Breast epithelium (tissue), 4 donors: ENCODE measurements at regions not wholly inside any gene's neighbourhood (a gene's known extent, or its start where the extent isn't known, plus 50 kb on each side); places are given as distances from the start of the nearest gene placed in this dataset.

ENCODE experiments used
- DNase-seq, 2 donors: peaks; one replicate each; pipeline ENCODE4 v3.0.0-alpha.2; 2019; ENCODE audit warnings: low spot score in 2 of 2
- H3K27ac ChIP-seq, 2 donors: fragments of 200-600 bp; sonication (generic) in 1 of 2; one replicate each; pipeline ENCODE4 v1.5.1; 2016 to 2019; ENCODE audit warnings: mild to moderate bottlenecking in 1 of 2
- H3K27me3 ChIP-seq, 2 donors: fragments of 200-600 bp; sonication (generic) in 1 of 2; one replicate each; pipeline versions ENCODE4 v1.5.1 to v1.6.0; 2017 to 2019; ENCODE audit warnings: control low read depth in 1 of 2, mild to moderate bottlenecking in 1 of 2
- H3K36me3 ChIP-seq: fragments of 200-600 bp; one replicate; pipeline ENCODE4 v1.5.1; 2019
- H3K4me1 ChIP-seq, 2 donors: fragments of 200-600 bp; sonication (generic); one replicate each; pipeline ENCODE4 v1.5.1; 2016 to 2019; ENCODE audit warnings: control low read depth in 1 of 2
- H3K4me3 ChIP-seq, 3 donors: fragments of 200-600 bp; sonication (generic); 1 replicate in 2 of 3; 2 replicates in 1 of 3; pipeline ENCODE4 v1.5.1; 2016 to 2019; ENCODE audit warnings: mild to moderate bottlenecking in 3 of 3, moderate library complexity in 2 of 3
- H3K9me3 ChIP-seq, 2 donors: fragments of 200-600 bp; sonication (generic) in 1 of 2; one replicate each; pipeline ENCODE4 v1.5.1; 2016 to 2019; ENCODE audit warnings: control low read depth in 1 of 2
- POLR2A ChIP-seq: fragments of 450-650 bp; IDR thresholded peaks from one replicate; pipeline ENCODE4 v1.6.1; 2016; ENCODE audit warnings: antibody characterized with exemption, mild to moderate bottlenecking, moderate library complexity
- POLR2AphosphoS5 ChIP-seq, 3 donors: sonication (generic); formaldehyde crosslinking; IDR thresholded peaks; one replicate each; pipeline ENCODE4 v1.6.1; 2017; ENCODE audit warnings: antibody characterized with exemption in 3 of 3
- intact Hi-C: fragments of 100-400 bp; cut with DNase I; formaldehyde crosslinking; loops from one replicate; pipeline ENCODE4 v1.15.1; 2023; ENCODE audit warnings: low total_unique reads
- TF ChIP-seq, protein P1 (sequence below), 3 donors: fragments of 450-650 bp; IDR thresholded peaks; one replicate each; pipeline ENCODE4 v1.5.1; 2016 to 2017; ENCODE audit warnings: antibody characterized with exemption in 3 of 3, mild to moderate bottlenecking in 3 of 3, moderate library complexity in 3 of 3

- H3K4me1 ChIP-seq: no peaks in the 10 kb centered on the region
- H3K9me3 ChIP-seq: no peaks in the 10 kb centered on the region
- no peak overlapping the region for H3K4me3 ChIP-seq
- H3K36me3 ChIP-seq: no peaks in the 10 kb centered on the region
- no peaks in the 10 kb centered on the region for H3K27me3 ChIP-seq
- H3K27ac ChIP-seq: no peak overlapping the region
- no peak for DNase-seq
- intact Hi-C loops: no loop called here
- TF ChIP-seq POLR2A: no peak
- no peak for TF ChIP-seq POLR2AphosphoS5 (IDR thresholded peaks at IDR 0.05)
- TF ChIP-seq, protein P1, sequence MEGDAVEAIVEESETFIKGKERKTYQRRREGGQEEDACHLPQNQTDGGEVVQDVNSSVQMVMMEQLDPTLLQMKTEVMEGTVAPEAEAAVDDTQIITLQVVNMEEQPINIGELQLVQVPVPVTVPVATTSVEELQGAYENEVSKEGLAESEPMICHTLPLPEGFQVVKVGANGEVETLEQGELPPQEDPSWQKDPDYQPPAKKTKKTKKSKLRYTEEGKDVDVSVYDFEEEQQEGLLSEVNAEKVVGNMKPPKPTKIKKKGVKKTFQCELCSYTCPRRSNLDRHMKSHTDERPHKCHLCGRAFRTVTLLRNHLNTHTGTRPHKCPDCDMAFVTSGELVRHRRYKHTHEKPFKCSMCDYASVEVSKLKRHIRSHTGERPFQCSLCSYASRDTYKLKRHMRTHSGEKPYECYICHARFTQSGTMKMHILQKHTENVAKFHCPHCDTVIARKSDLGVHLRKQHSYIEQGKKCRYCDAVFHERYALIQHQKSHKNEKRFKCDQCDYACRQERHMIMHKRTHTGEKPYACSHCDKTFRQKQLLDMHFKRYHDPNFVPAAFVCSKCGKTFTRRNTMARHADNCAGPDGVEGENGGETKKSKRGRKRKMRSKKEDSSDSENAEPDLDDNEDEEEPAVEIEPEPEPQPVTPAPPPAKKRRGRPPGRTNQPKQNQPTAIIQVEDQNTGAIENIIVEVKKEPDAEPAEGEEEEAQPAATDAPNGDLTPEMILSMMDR (IDR thresholded peaks at IDR 0.05): no peak
Observed at GRCh38 chr6:159461998-159462397, 231.0 kb downstream of the SOD2 start.

GRCh38 chr6:159461266-159461665 is 231.8 kb downstream of the SOD2 start:
- H3K27ac ChIP-seq: peak overlapping the region; percentile 23 to 43
- intact Hi-C loops: no loop called here
- no peaks in the 10 kb centered on the region for H3K4me1 ChIP-seq
- H3K9me3 ChIP-seq: no peaks in the 10 kb centered on the region
- H3K27me3 ChIP-seq: no peaks in the 10 kb centered on the region
- no peak overlapping the region for H3K4me3 ChIP-seq
- no peaks in the 10 kb centered on the region for H3K36me3 ChIP-seq
- peak in 1 of 2 donors; percentile 24 for DNase-seq
- TF ChIP-seq, protein P1 (IDR thresholded peaks at IDR 0.05): no peak
- no peak for TF ChIP-seq POLR2A
- TF ChIP-seq POLR2AphosphoS5 (IDR thresholded peaks at IDR 0.05): no peak

- TF ChIP-seq POLR2A: no peak
- no peak for TF ChIP-seq POLR2AphosphoS5 (IDR thresholded peaks at IDR 0.05)
- TF ChIP-seq, protein P1 (IDR thresholded peaks at IDR 0.05): no peak
- intact Hi-C loops: no loop called here
- no peaks in the 10 kb centered on the region for H3K4me1 ChIP-seq
- no peak for DNase-seq
- H3K27me3 ChIP-seq: no peaks in the 10 kb centered on the region
- no peaks in the 10 kb centered on the region for H3K36me3 ChIP-seq
- no peak overlapping the region for H3K4me3 ChIP-seq
- H3K27ac ChIP-seq: peak overlapping the region in 1 of 2 donors; percentile 43
- H3K9me3 ChIP-seq: no peaks in the 10 kb centered on the region
Observed at GRCh38 chr6:159460476-159460875, 232.6 kb downstream of the SOD2 start.

GRCh38 chr6:159456349-159456748 is 236.7 kb downstream of the SOD2 start:
- intact Hi-C loops: no loop called here
- Histone ChIP-seq H3K4me3 (no peak overlapping the region), H3K36me3 (no peaks in the 10 kb centered on the region), H3K9me3 (no peaks in the 10 kb centered on the region), H3K4me1 (no peaks in the 10 kb centered on the region), H3K27me3 (no peaks in the 10 kb centered on the region), H3K27ac (no peak overlapping the region)
- DNase-seq: no peak
- TF ChIP-seq POLR2A: no peak
- TF ChIP-seq POLR2AphosphoS5 (IDR thresholded peaks at IDR 0.05): no peak
- TF ChIP-seq, protein P1 (IDR thresholded peaks at IDR 0.05): no peak

GRCh38 chr6:159455700-159456274 is 237.3 kb downstream of the SOD2 start:
- Histone ChIP-seq H3K27me3 (no peaks in the 10 kb centered on the region), H3K27ac (no peak overlapping the region), H3K9me3 (no peaks in the 10 kb centered on the region), H3K4me1 (no peaks in the 10 kb centered on the region), H3K4me3 (no peak overlapping the region), H3K36me3 (no peaks in the 10 kb centered on the region)
- no peak for DNase-seq
- TF ChIP-seq POLR2A (no peak), POLR2AphosphoS5 (IDR thresholded peaks at IDR 0.05) (no peak)
- TF ChIP-seq, protein P1 (IDR thresholded peaks at IDR 0.05): no peak
- intact Hi-C loops: no loop called here
